NCI-H187 (cell line): ENCODE measurements at regions not wholly inside any gene's neighbourhood (a gene's known extent, or its start where the extent isn't known, plus 50 kb on each side); places are given as distances from the start of the nearest gene placed in this dataset.
A peak's percentile ranks its signal among the peaks of the same experiment; 100 is the strongest.

Experiments
- DNase-seq, 2 experiments: peaks; one replicate each; lab custom pipeline; 2025; lab: John Stamatoyannopoulos, UW

DNA sequence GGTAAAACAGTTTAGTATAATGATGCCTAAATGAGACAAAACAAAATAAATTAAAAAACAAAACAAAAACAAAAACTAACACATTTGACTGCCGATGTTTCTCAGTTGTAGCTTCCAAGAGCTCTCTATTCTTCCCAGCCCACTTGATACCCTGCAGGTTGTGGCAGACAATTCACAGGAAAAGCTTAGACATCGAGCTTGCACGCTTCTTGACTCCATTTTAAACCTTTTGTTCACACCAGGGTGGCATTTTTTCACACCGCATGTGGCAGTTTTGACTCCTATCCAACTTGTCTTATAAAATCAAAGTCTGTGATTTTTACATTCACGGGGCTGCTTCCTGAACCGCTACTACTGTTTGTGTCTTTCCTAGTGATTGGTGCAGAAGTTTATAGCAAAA lies 575.9 kb downstream of the USP25 start:
- DNase-seq: peak in 1 of 2 experiments; percentile 5

DNA sequence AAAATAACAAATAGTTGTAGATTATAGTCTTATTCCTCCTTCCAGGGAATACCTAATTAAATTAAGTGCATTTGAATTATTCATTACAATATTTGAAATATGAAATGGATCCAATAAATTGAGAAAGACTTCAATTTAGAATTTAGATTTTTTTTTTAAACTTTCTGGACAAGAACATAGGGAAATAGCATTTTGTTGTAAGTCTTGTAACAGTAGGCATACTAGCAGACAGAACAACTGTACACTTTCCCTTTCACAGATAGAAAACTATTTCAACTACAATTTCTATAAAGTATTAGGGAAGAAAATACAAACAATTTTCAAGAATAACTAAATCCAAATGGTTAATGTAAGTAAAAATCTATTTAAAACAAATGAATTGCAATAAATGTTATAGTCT lies 577.5 kb downstream of the USP25 start:
- no peak for DNase-seq

DNA sequence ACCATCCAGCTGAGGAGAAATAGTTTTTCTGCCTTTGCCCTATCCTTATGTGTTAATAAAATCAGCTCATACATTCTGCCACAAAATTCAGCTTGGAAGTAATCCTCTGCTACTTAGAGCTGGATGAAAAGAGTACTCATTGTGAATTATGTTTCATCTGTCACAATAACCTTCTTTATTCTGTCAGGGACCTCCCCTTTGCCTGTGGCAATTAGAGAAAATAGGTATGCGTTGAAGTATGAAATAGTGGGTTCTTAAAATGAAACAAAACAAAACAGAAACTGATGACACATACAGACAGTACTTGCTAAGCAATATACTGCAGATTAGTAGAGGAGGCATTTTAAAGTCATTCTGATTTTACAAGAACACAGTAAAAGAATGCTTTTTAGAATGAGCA lies 578.5 kb downstream of the USP25 start:
- no peak for DNase-seq

DNA sequence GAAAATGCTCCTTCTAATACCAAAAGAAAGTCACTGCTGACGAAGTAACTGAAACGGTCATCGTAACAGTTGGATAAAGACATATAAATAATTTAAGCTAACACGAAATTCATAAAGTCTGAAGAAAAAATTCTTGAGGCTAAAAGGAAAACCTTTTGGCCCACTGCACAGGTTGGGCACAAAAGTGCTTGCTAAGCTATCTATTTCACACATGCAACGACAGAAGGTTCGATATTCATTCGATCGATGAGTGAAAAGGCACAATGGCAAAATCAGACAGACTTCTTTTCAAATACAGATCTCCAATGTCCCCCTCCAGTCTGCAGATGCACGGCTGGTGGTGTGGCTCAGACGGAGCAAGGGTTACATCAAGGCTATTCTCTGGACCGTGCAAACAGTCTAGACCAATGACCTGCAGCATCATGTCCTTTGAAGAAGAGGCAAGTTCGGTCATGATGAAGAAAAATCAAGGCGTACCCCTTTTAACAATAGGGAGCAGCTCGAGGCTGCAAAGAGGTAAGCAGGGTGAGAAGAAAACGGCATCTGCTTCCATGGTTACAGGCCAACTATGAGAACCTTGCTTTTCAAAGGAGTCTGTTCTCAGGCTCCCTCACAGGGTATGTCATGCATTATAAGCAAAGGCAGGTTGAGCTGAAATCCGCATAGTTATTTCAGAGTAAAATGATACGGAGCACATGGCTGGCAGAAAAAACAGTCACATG lies 579.6 kb downstream of the USP25 start:
- DNase-seq: no peak

DNA sequence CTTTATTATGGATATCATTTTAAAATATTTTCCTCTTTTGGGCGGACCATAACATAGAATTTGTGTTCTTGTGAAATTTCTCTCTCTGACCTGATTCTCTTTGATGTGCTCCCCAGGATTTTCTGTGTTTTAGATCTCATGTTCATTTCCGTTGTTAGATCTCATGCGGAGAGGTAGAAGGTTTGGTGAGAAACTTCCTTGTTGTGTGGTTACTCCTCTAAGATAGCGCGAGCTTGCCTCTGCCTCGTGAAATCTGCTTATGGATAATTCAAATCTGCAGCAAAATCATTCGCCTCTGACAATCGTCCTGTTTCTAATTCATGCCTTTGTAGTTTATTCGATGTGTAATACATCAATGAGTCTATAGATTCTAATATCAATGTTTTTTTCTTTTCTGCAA lies 580.4 kb downstream of the USP25 start:
- no peak for DNase-seq

DNA sequence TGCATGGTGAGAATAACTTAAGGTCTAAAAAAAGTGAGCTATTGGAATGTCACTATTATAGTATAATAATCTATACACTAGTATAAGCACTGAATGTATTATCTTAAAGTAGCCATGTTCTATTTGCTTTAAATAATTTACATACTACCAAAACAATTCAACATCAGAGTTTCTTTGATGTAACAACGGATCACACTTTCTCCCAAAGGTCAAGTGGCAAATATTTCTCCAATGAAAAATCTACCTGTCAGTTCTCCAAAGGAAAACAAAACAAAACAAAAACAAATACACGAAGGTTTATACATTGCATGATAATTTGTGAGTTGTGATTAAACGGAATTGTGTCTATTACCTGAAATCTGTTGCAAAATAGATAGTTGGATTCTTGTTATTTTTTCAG lies 581.4 kb downstream of the USP25 start:
- DNase-seq: no peak

DNA sequence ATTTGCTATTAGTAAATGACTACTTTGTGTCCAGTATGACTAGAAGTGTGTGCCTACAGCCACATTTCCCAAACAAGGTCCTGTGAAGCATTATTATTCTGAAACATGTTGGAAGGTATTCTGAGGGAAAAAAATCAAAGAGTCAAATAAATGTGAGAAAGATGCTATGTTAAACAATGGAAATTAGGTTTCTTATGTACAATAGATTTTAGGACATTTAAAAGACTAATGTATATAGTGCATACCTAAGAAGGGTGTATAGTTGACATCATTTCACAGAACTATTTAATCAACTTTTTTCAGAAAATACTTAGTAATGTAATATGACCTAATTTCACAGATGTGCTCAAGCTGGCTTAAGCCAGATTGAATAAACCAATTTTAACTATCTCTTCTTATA lies 582.5 kb downstream of the USP25 start:
- DNase-seq: no peak

DNA sequence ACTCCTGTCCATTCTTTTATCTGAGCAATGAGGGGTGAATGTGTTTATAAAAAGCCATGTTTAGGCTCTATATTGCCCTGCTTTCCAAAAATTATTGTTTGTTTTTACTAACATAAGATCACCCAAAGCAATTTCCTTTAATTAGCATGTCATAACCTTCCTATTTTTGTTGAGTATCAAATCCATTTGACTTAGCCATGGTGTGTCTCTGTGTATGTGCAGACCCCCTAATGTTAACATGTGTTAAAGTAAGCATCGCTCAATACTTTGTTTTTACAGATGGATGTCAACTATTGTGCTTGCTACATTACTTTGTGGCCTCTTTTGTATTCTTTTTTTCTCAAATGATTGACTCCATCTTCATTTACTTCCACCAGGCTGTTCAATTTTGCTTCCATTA lies 585.4 kb downstream of the USP25 start:
- no peak for DNase-seq

DNA sequence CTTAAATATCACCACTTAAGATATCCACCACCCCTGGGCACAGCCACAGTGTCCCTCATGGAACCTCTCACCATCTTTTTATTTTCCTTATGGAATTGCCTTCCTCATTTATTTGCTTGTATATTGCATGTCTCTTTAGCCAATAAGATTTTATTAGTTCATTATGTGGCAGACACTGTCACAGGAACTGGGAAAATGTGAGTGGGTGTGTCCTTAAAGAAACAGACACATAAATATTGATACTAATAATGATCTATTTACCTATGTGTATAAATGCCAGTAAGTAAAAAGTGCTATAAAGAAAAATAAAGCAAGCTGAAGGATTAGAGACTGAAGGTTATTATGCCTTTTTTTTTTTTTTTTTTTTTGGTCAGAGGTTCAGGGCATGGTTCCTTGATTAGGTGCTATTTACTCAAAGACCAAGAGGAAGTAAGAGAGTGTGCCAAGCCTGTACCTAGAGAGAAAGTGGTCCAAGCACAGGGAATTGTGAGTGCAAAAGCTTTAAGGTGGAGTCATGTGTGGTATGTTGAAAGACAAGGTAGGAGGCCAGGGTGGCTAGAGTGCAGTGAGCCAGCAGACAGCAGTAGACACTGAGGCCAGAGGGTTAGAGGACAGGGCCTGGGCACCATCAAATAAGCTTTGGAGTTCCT lies 589.0 kb downstream of the USP25 start:
- no peak for DNase-seq

DNA sequence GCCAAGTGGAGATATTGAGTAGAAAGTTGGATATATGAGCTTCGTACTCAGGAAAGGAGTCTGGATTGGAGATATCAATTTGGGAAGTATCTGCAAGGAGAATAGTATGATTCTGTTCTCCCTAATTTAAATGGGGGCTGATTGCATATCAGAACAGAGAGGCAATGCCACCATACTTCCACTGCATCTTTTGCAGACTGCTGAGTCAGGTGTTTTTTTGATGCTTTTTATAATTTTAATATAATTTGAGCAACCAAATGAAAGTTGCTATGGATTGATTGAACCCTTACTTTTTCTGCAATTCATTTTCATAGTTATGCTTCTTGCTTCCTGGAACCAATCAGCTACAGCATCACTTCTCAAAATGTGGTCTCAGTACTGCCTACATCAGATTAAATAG lies 590.3 kb downstream of the USP25 start:
- no peak for DNase-seq

DNA sequence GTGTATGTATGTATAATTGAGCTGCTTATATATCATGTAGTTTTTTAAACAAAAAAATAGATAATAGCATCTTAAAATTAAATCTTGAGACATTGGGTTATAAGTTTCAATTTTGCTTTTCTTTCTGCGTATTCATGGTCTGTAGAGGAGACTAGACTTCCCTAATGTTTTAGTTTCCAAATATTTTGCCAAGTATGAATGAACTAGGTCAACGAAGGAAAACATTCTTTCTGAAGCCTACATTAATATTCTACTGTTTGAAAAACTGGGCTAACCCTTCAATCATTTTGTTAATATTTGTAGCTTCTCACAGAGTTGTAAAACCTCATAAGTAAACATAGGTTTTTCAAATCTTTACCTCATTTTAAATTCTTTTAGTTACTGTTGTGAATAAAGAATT lies 592.7 kb downstream of the USP25 start:
- no peak for DNase-seq

DNA sequence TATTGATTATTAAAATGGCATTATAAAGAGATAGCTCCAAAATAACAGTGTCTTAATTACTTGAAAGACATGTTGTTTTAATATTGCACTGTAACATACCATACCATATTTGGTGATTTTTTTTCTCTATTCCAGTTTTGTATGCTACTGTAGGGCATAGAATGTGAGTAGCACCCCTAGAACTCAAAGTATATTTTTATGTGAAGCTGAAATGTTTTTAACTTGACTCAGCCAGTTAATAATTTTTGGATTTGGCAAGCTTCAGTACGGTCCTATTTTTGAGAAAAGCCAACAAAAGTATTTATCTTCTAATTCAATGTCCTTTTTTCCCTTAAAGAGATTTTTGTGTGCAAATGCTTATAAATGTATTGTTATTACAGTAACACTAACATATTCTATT lies 593.8 kb downstream of the USP25 start:
- DNase-seq: no peak

DNA sequence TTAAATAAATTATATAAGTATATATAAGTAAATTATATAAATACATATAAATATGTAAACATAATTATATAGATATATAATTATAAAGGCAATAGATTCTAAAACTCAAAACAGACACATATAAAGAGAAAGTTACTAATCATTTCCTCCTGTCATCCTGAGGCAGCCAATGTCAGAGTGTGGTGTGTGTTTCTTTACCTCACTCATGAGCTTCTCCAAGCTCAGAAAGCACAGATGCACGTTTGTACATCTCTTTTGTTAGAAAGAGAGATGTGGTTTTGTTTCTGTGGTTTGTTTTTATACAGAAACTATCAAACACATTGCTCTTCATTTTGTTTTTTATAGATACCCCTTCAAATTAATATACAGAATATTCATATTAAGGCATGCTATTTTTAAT lies 594.8 kb downstream of the USP25 start:
- DNase-seq: no peak

DNA sequence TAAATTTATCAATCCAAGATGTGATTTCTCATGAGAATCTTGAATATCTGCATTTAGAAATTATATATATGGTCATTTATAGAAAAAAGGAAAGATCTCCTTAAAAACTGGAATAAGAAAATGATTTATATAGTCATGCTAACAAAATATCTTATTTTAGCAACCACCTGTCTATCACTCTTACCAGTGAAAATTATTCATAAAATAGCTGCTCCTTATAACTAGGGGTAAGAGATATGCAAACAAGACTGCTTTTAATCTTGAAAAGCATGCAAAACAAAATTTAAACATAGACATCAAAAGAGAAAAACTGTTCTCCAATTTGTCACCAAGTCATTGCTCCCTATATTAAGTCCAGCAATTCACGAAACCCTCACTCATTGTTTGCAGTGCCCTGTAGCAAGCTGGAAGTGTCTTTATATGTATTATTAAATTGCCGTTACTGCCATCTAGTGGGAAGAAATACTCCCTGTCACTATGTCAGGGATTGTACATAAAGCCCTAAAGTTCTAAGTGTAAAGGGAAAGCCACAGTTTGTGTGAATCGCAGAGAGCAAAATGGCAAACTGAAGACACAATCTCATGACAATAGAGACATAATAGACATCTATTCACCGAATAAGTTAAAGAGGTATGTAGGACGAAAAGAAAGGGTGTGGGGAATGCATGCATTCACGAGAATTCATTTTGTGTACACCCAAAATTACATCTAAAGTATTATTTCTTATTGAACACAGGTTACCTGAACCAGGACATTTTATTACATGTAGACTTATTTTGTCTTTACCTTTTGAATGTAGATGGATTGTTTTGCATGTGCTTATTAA lies 600.5 kb downstream of the USP25 start:
- peak in 1 of 2 experiments; percentile 57 for DNase-seq

DNA sequence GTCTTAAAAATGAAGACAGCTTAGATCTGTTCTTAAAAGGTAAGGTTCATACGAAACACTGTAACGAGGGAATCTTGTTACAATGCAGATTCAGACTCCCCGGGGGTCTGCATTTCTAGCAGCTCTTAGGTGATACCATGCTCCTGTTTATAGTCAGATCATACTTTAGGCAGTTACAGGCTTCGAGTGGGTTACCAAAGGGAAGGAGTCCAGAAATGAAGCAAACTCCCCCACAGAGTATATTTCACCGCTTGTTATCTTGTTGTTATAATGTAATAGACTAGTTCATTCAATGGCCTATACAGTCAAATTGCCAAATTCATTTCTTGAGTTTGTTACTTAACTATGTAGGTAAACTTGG lies 601.1 kb downstream of the USP25 start:
- no peak for DNase-seq

DNA sequence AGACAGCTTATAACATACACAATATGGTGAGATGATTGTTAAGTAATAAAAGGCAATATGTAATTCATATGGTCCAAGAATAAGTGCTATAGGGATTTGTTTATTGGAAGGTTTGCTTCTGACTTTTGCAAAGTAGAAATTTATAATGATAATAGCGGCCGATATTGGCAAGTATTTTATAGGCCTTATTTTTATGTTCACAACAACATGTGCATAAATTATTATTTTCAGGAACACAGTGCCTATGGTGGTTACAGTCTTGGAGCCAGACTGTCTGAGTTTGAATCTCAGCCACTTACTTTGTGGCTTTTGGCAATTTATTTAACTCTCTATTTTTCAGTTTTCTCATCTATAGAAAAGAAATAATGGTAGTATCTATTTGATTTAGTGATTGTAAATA lies 607.5 kb downstream of the USP25 start:
- no peak for DNase-seq

DNA sequence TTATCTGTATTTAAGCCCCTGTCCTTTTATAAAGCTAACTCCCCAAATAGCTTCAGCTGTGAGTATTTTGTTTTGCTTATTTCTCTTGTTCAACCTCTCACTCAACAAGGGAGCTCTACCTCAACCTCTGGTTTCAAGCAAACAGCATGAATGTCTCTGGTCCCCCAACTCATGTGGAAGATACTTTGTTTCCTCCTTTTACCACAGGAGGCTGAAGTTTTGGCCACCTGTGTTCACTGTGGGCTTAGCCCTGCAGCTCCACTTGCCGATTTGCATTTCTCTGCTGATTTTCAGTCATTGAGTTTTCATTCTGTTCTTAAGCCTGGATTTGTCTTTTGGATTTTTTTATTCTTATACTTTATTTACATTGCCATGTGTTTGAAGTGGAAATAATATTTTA lies 613.1 kb downstream of the USP25 start:
- no peak for DNase-seq

DNA sequence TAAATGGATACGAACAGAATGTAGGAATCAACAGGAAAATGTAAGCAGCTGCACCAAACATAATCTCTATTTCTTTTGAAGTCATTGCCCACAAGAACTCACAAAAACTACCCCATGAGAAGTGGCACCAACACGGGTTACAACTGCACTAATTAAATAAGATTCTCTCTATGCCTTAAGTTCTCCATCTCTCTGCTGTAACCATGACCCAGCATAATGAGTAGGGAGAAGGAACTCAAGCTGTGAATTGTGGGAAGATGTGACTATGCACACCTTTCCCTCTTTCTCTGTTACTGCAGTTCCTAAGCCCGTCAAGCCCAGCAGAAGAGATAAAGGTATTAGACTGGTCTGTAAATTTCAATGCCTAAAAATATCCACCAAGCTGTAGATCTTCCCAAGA lies 614.0 kb downstream of the USP25 start:
- no peak for DNase-seq

DNA sequence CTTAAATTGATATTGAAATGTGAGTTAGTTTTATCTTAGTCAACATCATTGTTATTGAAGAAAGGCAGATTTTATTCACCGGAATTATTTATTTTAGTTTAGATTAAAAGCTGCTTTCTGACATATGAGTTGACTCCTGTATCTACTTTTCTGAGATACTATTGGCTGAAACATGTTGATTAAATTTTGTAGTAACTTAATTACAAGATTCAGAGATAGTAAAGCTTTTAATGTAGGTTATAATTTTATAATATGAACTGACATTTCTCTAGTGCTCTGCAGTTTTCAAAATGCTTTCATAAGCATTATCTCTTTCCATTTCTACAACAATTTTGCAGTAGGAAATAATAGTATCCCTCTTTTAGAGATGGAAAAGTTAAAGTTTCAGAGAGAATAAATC lies 616.0 kb downstream of the USP25 start:
- no peak for DNase-seq

DNA sequence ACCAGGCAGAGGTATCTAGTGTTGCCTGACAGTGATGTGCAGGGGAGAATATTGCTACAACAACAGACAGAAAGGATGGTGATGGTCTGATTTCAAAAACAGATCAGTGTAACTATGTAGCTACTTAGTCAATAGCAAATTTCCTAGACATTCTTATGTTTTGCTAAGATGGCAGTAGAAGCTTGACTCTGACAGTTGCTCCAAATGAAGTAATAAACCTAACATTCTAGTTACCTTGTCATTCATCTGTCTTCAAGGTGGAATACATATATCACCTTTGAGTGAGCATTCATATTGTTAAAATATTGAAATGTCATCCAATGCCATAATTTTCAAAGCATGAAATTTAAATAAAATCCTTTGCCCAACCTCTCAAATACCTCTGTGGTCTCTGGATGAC lies 617.4 kb downstream of the USP25 start:
- DNase-seq: no peak

DNA sequence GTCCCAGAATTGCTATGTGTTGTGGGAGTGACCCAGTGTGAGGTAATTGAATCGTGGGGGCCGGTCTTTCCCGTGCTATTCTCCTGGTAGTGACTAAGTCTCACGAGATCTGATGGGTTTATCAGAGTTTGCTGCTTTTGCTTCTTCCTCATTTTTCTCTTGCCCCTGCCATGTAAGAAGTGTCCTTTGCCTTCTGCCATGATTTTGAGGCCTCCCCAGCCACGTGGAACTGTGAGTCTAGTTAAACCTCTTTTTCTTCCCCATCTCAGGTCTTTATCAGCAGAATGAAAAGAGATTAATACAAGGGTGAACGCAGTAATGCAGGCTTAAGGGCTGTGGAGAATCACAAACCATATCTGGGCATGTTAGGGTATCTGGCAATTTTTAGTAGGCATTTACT lies 624.0 kb downstream of the USP25 start:
- no peak for DNase-seq

DNA sequence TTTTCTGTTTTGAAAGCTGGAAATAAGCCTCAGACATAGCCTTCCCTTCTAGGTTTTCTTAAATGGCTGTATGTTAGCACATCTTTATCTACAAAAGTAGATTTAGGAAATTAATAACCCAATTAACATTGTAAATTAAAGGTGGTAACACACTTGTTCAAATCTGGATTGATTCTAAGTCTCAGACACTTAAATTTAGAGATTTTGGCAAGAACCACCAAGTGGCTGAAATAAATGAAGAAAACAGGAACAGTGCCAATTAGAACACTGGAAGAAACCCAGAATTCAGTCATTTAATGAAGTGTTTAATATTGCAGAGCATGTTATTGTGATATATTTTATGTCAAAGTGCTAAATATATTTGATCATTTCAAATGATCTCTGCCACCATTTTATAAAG lies 628.2 kb downstream of the USP25 start:
- no peak for DNase-seq

DNA sequence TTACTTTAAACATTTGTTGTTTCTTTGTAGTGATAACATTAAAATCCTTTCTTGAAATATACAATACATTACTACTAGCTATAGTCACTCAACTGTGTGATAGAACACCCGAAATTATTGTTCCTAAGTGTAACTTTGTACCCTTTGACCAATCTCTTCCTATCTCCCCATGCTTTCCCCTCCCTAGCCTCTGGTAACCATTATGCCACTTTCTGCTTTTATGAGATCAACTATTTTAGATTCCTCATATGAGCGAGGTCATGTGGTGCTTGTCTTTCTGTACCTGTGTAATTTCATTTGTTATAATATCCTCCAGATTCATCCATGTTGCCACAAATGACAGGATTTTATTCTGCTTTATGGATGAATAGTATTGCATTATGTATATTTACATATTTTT lies 629.0 kb downstream of the USP25 start:
- no peak for DNase-seq
